GM18907 (cell line): ENCODE measurements at regions not wholly inside any gene's neighbourhood (a gene's known extent, or its start where the extent isn't known, plus 50 kb on each side); places are given as distances from the start of the nearest gene placed in this dataset.

Experiments
- ATAC-seq: cut with Tn5 transposase; IDR thresholded peaks from one replicate; pipeline ENCODE4 v1.9.1; 2021; ENCODE audit warnings: mild to moderate bottlenecking, moderate library complexity; ENCODE audit not compliant: unreplicated experiment

DNA sequence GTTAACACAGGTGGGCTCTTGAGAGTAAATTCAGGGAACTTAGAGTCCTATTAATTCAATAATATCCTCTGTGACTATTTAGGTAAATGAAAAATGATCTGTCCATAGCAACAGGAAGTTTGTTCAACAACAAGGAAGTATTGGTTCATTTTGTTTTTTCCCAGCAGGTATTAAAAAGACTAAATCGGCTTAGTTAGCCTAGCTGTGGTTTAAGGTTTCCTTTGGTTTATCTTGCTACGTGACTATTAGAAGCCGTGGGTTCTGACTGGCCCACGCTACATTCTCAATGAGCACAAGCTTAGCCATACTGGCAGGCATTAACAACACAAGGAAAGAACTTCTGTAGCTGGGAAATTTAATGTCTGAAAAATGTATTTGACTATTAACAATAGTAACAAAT lies 168.8 kb upstream of the HS3ST1 start:
- ATAC-seq: no peak

DNA sequence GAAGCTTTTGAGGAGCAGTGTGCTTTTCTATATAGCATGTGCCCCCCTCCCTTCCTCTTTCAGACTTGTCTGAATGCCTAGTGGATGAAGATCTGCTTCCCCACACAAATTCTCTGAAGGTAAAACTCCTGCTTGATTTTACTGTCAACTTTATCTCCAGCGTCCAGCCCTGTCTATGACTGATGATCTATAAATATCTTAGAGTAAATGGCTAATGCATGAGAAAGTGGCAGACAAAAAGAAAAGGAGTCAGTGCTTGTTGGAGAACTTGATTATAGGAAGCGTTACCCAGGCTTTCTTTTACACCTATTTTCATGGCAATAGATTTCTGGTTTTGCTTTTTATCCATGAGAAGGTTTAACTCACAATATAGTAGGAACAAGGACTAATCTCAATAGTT lies 168.3 kb upstream of the HS3ST1 start:
- ATAC-seq: no peak

DNA sequence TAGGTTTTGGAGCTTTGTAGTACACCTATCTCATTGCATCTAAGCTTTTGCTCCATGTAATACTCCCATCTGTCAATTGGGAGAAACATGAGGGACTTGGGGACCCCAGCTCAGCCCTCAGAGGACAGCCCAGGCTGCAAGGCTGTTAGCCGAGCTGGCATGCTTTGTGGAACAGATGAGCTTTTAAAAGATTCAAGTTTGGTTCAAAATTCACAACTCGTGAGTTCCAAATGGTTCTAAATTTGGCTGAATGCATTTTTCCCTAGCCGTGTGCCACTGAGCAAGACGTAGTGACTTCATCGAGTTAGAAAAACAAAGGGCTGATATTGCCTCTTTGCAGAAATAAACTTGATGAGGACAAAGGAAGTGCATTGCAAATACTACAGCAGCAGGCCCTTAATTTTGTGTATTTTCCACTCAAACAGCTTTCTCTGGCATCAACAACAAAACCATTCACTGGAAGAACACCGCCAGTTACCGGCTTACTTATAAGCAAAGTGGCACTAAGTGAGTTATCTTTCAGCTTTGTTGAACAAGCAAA lies 165.0 kb upstream of the HS3ST1 start:
- ATAC-seq: no peak

DNA sequence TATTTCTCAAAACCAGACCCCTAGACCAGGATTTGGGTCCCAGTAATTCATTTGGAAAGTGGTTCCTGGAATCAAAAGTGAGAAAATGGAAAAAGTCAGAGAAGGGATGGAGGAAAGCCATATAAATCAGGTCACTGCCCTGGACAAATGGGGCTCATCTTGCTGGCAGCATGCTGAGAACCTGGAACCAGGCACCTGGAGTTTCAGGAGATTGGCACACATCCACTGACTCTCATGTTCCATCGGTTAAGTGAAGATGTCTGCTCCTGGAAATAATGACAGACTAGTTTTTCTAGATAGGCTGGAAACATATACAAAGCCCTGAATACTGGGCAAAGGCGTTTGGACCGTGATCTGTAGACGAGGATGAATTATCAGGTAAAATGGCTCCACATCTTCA lies 163.6 kb upstream of the HS3ST1 start:
- no peak for ATAC-seq

DNA sequence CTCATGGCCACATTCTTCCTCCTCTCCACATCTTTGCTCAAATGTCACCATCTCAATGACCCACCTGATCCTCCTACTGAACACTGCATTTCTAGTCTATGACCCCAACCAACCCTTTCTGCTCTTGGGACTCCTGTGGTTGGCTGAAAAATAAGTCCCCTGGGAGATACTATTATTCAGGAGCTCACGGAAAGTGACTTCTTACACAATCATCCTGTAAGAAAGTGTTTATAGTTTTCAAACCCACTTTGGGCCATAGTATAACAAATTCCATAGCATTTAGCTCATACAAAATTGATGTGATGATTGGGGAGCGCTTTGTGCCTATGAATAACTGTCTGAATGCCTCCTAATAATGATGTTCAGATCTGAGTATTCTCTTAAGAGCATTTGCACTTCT lies 161.4 kb upstream of the HS3ST1 start:
- no peak for ATAC-seq

DNA sequence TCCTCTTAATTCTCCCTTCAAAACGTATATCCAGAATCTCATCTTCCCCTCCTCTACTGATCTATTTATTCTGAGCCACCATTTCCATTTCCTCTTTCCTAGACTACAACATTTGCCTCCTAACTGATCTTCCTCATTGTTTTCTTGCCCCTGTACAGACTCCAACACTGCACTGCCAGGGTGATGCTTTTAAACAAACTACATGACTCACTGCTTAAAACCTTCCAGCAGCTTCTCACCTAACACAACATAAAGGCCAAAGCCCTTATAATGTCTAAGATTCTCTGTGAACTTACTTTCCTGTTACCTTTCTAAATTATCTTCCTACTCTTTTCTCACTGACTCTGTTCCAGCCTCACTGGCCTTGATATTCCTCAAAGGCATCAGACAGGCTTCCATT lies 161.0 kb upstream of the HS3ST1 start:
- no peak for ATAC-seq

DNA sequence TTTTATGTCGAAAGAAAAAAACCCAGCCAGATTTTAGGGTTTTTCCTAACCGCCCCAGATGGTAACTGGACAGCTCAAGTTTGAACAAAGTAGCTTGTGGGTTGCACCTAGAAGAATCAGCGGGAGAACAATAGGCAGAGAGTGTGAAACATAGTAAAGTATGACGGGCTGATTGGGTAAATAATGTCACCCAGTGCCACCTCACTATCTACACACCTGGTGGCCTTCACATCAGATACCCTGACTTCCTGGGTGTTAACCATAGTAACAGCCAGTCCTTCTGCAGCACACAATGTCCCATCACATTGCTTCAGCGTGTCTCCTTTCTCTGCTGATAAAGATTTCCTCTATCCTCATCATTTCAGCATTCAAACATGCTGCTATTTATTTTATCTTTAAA lies 159.1 kb upstream of the HS3ST1 start:
- ATAC-seq: no peak

DNA sequence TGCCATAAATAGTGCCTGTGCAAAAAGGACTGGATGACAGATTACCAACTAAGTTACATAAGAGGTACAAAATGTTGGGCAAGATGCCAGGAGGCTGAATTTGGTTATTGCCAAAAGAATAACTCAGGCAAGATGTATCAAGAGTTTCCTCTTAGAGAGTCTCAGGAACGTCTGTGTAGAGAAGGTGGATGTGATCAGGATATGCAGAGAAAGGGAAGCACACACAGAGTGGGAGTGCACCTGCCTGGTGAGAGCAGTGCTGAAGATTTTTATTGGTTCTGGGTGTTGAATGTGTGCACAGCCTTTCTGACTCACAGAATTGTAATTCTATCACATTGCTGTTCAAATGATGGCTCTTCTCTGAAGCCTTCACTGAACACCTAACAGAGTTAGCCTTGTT lies 156.8 kb upstream of the HS3ST1 start:
- ATAC-seq: no peak

DNA sequence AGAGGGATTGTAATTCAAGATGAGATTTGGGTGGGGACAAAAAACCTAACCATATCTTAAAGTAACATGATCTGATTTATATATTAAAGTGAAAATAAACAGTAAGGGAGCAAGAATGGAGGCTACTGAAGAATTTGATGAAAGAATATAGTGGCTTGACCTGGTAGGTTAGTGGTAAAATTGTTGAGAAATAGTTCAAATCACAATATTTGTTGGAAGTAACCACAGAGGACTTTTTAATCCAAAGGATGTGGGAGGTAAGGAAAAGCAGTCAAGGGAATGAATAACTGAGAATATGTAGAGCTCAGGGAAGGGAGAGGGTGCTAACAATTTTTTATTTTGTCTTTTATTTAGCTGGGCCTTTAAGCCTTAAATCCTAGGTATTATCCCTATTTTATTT lies 139.8 kb upstream of the HS3ST1 start:
- no peak for ATAC-seq

DNA sequence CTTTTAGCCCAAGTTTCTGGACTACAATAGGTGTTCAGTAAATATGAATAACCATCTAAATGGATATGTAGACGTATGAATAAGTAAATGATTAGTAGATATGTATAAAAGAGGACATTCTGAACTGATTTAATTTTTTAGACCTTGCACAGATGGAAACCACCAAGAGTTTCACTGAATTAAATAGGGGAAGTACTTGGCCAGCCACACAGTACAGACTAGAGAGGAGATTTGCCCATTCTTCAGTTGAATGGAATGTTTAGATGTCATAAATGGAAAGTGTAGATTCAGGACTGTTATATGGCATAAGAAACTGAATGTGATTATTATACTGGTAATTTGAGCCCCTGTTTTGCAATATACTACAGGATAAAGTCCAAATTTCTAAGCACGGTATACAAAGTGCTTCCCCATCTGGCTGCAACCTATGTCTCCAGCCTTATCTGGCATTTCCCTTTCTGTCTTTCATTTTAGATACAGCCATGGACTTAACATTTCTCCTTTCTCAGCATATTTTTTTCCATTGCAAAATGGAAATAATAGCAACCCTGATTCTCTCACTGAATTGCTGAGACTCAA lies 137.8 kb upstream of the HS3ST1 start:
- ATAC-seq: peak; percentile 93

DNA sequence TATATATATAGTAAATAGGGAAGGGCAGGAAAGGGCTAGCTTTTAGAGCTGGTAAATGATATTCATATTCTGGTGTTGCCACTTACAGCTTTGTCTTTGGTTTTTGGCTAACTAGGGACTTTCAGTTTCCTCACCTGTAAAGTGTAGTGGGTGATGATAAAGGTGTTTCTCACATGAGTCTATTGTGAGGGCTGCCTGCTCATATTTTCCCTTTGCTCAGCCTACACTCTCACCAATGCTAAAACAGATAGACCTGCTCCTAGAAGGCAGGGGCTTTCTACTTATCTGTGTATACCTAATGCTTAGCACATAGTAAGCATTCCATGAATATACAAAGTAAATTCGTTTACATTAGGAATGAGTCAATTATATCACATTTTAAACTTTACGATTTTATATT lies 137.2 kb upstream of the HS3ST1 start:
- ATAC-seq: peak; percentile 68

DNA sequence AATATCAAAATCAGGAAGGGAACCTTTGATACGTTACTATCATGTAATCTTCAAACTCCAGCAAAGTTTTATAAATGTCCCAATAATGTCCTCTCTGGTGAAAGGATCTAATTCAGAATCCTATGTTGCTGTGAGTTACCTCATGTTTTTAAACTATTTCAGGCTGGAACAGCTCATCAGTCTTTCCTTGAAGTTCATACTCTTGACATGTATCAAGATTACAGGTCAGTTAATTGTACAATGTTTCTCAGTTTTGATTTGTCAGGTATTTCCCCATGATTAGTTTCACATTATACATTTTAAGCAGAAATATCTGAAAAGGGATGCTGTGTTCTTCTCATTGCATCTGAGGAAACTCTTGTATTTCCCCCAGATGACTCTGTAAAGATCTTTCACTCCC lies 136.5 kb upstream of the HS3ST1 start:
- ATAC-seq: no peak

DNA sequence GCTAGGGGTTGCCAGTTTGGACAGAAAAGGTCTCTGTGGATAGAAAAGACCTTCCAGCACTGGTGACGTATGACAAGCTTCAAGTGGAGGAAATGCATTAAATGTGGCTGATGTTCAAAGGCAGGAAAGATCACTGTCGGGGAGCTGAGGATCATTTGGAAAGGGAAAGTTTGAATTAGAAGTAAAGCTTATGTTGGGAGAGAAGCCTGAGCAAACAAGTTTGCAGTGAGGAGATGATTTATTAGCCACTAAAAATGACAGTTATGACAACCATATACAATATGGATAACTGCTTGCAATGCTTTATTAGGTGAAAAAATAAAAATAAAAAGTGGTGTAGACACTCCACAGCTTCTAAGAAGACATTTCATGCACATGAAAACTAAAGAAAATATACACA lies 135.3 kb upstream of the HS3ST1 start:
- no peak for ATAC-seq

DNA sequence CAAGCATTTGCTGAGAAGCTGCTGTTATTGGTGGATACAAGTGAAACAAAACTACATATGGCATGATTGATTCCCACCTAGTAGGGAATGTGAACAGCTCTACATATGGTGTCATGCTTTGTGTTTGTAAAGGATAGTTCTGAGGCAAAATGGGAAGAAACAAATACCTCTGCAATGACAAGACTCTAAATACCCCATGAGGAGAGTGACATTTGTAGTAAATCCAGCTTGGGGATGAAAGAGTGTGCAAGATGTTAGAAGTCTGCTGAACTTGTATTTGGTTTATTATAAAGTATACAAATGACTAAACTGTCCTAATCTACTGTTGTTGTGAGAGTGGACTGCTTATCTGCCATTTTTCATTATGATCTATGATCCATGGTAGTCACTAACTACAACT lies 120.8 kb upstream of the HS3ST1 start:
- ATAC-seq: no peak

DNA sequence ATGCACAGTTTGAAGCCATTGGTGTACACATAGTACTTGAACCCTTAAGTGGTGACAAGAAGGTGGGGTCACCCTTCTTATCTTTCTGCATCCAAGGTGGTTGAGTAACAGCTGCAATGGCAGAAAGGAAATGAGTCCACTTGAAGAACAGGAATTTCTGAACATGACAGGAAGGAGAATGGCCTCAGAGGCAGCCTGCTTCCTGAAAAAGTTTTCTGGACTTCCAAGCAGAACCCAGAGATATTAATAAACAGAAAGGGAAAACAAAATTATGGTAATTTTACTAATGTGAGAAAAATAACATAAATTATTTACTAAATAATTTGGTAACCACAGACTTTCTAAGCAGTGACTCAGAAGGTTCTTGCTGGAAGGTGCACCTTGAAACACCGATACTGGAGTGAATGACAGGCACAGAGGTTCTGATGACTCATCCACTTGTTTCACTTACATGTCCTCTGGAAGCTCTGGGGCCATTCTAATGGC lies 119.9 kb upstream of the HS3ST1 start:
- ATAC-seq: peak; percentile 99

DNA sequence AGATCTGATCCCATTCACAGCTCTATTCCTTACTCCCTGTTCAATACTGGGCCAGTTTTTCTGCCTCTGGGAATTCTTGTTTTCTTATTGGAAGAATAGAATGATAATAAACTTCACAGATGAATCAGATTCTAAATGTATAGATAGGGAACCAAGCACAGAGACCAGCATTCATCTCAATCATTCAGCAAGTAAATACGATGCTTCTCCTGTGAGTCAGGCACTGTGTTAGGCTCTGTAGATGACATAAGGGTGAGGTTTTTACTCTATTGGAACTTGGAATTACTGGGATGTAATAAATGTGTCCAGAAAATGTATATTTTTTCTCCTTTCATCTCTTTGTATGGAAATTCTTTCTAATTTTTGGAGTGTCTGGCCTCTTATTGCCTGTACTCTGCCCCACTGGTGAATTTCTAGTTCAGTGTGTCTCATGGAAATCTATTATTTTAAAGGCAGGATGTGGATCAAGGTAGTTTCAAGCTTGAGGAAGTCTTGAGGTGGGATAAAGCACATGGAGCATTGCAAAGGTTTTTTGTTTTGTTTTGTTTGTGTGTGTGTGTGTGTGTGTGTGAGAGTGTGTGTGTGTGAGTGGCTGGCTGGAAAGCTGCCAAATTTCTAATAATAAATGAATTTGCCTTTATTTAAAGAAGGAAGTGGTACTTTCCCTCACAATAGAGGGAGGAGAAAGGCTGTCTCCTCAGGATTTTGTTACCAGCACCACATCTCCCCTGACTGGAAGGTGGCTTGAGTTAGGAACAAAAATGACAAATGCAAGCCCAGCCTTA lies 117.9 kb upstream of the HS3ST1 start:
- no peak for ATAC-seq

DNA sequence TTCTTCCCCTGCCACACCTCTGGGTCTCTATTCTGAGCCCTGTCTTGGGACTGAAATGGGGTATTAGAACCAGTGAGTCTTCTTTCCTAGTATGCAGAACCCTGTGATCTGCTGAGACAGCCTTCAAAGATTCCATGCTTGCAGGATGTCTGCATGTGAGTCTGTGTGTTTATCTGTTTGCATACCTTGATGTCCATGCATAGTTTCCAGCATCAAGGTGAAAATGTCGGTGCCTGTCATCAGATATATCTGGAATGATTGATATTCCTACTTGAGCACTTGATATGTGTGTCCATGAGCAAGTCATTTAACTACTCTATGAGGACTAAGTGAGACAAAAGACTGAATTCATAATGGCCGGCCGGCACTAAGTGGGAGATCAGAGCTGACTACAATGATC lies 117.0 kb upstream of the HS3ST1 start:
- ATAC-seq: no peak

DNA sequence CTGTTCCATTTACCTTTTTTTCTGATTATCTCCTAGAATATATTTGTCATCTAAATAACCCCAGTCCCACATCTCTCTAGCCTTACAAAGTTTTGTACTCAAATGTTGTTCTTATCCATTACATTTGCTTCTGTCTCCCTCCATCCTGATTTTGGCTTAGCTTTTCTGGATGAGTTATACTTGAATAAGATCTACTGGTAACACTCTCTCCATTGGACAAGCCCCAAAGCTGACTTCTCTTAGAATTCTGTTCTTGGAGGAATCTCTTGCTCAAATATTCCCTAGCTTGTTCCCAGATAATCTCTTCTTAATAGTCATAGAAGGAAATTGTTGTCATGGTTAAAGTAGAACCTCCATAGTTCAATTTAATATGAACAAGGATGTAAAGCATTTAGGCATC lies 115.5 kb upstream of the HS3ST1 start:
- ATAC-seq: no peak

DNA sequence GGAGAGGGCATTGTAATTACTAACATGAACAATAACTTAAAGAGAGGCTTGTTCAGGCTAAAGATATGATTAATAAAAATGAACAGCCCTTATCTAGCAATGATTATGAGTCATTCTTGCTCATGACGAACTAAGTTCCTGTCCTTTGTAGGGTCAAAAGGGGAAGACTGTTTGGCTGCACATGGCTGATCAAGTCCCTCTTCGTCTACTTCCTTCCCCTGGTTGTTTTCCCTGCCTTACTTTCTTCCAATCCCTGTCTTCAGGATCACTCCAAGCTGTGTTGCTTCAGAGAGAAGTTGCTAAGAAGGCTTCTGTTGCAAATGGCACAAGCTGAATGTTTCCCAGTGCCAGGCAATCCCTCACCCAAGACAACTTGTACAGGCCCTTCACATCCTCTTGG lies 115.0 kb upstream of the HS3ST1 start:
- ATAC-seq: no peak

DNA sequence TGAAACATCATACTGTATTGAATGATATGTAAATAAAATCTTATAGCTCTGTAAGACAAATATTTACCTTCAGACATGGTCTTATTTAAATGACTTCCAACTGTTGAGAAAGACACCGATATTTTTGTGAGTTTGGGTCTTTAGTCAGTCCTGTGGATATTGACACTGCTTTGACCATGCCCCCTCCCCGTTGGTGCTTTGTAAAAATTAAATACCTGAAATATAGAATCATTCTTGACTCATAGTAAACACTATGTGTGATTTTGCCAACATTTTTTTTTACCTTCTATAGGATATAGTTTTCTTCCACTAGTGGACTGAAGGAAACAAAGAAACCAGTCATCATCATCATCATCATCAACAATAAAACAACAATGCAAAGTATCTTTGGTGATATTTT lies 114.3 kb upstream of the HS3ST1 start:
- no peak for ATAC-seq

DNA sequence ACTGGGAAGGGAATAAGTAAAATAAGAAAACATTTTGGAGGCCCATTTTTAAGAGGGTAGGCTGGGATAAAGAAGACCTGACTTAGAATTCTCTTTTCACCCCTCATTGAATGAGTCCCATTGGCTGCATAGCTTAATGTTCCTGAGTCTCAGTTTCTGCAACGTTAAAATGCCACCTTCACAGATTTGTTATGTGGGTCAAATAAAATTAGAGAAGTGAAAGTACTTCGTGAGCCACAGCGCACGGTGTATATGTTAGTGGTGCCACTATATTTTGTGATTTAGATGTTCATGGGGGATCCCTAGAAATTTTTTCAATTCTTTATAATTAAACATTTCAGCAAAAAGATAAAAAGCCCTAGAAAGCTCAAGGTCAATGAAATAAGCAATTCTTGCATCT lies 109.2 kb upstream of the HS3ST1 start:
- ATAC-seq: peak; percentile 85

DNA sequence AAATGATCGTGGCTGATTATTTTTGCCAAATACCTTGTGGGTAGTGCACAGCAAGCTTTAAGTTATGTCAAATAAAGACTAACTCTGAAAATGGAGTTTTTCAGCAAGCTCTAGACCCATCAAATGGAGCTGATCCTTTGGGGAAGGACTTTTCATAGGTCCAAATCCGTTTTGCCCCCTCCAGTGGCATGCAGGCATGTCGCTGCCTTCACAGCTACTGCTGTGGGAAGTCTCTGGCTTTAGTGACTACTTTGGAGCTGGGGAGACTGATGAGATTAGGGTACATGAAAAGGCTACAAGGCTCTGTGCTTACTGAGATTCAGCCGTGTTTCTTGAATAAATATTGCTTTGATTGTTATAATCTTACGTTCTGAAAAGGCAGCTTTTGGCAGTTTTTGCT lies 106.6 kb upstream of the HS3ST1 start:
- no peak for ATAC-seq
